Ishikawa (cell line): ENCODE measurements at regions not wholly inside any gene's neighbourhood (a gene's known extent, or its start where the extent isn't known, plus 50 kb on each side); places are given as distances from the start of the nearest gene placed in this dataset.

Source experiments
- EGR1 ChIP-seq: IDR thresholded peaks from 2 replicates; pipeline ENCODE4 v1.6.1; 2012
- EP300 ChIP-seq: IDR thresholded peaks from 2 replicates; pipeline ENCODE4 v1.6.1; 2012; ENCODE audit warnings: borderline replicate concordance
- TAF1 ChIP-seq: IDR thresholded peaks from 2 replicates; pipeline ENCODE4 v1.6.1; 2012; ENCODE audit warnings: low read depth, mild to moderate bottlenecking
- TF ChIP-seq, protein P1 (sequence below): IDR thresholded peaks from 2 replicates; pipeline ENCODE4 v1.6.1; 2012; ENCODE audit warnings: low read depth, mild to moderate bottlenecking

DNA sequence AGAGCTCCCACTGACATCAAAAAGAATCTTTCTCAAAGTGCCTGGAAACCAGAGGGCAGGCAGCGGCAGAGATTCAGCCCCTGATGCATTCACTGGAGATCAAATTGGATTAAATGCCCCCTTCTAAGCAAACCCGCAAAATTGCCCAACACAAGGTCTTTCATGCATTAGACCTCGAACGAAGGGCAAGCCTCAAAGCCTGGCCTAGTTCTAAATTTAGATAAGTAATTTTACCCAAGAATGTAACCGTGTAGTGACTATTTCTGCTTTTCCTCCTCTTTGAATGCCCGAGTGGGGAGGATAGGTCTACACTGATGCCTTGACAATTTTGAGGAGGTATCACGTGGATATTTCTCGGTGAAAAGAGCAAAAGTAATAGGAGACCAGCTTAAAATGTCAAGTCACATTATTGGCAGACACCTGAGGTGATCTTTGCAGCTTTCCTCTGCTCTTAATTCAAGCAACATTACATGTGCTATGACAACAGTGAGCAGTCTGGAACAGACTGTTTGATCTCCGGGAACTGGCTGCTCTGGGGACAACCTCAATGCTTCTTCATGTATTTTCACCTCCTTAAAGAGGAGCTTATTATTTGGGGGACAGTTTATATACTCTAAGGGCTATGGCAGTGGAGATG is 1263.5 kb upstream of the AUTS2 start:
- no peak for TF ChIP-seq TAF1
- no peak for TF ChIP-seq EP300
- TF ChIP-seq, protein P1, sequence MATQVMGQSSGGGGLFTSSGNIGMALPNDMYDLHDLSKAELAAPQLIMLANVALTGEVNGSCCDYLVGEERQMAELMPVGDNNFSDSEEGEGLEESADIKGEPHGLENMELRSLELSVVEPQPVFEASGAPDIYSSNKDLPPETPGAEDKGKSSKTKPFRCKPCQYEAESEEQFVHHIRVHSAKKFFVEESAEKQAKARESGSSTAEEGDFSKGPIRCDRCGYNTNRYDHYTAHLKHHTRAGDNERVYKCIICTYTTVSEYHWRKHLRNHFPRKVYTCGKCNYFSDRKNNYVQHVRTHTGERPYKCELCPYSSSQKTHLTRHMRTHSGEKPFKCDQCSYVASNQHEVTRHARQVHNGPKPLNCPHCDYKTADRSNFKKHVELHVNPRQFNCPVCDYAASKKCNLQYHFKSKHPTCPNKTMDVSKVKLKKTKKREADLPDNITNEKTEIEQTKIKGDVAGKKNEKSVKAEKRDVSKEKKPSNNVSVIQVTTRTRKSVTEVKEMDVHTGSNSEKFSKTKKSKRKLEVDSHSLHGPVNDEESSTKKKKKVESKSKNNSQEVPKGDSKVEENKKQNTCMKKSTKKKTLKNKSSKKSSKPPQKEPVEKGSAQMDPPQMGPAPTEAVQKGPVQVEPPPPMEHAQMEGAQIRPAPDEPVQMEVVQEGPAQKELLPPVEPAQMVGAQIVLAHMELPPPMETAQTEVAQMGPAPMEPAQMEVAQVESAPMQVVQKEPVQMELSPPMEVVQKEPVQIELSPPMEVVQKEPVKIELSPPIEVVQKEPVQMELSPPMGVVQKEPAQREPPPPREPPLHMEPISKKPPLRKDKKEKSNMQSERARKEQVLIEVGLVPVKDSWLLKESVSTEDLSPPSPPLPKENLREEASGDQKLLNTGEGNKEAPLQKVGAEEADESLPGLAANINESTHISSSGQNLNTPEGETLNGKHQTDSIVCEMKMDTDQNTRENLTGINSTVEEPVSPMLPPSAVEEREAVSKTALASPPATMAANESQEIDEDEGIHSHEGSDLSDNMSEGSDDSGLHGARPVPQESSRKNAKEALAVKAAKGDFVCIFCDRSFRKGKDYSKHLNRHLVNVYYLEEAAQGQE: no peak
- no peak for TF ChIP-seq EGR1
